ENCODE measurements at regions not wholly inside any gene's neighbourhood (a gene's known extent, or its start where the extent isn't known, plus 50 kb on each side); places are given as distances from the start of the nearest gene placed in this dataset.

GRCh38 chr14:82595466-82595865 is 1061.8 kb upstream of the SEL1L start:
- TF ChIP-seq, protein P1, sequence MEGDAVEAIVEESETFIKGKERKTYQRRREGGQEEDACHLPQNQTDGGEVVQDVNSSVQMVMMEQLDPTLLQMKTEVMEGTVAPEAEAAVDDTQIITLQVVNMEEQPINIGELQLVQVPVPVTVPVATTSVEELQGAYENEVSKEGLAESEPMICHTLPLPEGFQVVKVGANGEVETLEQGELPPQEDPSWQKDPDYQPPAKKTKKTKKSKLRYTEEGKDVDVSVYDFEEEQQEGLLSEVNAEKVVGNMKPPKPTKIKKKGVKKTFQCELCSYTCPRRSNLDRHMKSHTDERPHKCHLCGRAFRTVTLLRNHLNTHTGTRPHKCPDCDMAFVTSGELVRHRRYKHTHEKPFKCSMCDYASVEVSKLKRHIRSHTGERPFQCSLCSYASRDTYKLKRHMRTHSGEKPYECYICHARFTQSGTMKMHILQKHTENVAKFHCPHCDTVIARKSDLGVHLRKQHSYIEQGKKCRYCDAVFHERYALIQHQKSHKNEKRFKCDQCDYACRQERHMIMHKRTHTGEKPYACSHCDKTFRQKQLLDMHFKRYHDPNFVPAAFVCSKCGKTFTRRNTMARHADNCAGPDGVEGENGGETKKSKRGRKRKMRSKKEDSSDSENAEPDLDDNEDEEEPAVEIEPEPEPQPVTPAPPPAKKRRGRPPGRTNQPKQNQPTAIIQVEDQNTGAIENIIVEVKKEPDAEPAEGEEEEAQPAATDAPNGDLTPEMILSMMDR (IDR thresholded peaks at IDR 0.05), result no peak
- no peak for TF ChIP-seq POLR2A (IDR thresholded peaks at IDR 0.05)
